Neural crest cell (in vitro differentiated cells): ENCODE measurements at regions not wholly inside any gene's neighbourhood (a gene's known extent, or its start where the extent isn't known, plus 50 kb on each side); places are given as distances from the start of the nearest gene placed in this dataset.
"Not testable (repeated sequence)": the region's sequence is repeated elsewhere in the genome, so short reads cannot be mapped to it uniquely, and the experiment has no call there.

Source experiments
- DNase-seq: peaks from one replicate; pipeline ENCODE4 v3.0.0; 2021; ENCODE audit warnings: low read depth, mixed read lengths, low spot score
- H3K27ac Mint-ChIP-seq: one replicate; pipeline ENCODE4 v1.8.0; 2021; ENCODE audit warnings: mild to moderate bottlenecking, mixed read lengths; ENCODE audit not compliant: unreplicated experiment
- H3K27me3 Mint-ChIP-seq: 2 replicates; pipeline ENCODE4 v1.8.0; 2021; ENCODE audit warnings: low read depth, mild to moderate bottlenecking, mixed read lengths
- H3K36me3 Mint-ChIP-seq: 2 replicates; pipeline ENCODE4 v1.8.0; 2021; ENCODE audit warnings: low read depth, mild to moderate bottlenecking, mixed read lengths
- H3K4me1 Mint-ChIP-seq: 2 replicates; pipeline ENCODE4 v1.8.0; 2021; ENCODE audit warnings: mixed read lengths
- H3K4me3 Mint-ChIP-seq: one replicate; pipeline ENCODE4 v1.8.0; 2021; ENCODE audit warnings: mild to moderate bottlenecking, mixed read lengths
- H3K9me3 Mint-ChIP-seq: 2 replicates; pipeline ENCODE4 v1.8.0; 2021; ENCODE audit warnings: mixed read lengths
- TF ChIP-seq, protein P1 (sequence below): fragments of 200-600 bp; sonication (generic); conservative IDR thresholded peaks from 2 replicates; pipeline ENCODE4 v1.5.0; 2021; ENCODE audit warnings: antibody characterized with exemption, mild to moderate bottlenecking

DNA sequence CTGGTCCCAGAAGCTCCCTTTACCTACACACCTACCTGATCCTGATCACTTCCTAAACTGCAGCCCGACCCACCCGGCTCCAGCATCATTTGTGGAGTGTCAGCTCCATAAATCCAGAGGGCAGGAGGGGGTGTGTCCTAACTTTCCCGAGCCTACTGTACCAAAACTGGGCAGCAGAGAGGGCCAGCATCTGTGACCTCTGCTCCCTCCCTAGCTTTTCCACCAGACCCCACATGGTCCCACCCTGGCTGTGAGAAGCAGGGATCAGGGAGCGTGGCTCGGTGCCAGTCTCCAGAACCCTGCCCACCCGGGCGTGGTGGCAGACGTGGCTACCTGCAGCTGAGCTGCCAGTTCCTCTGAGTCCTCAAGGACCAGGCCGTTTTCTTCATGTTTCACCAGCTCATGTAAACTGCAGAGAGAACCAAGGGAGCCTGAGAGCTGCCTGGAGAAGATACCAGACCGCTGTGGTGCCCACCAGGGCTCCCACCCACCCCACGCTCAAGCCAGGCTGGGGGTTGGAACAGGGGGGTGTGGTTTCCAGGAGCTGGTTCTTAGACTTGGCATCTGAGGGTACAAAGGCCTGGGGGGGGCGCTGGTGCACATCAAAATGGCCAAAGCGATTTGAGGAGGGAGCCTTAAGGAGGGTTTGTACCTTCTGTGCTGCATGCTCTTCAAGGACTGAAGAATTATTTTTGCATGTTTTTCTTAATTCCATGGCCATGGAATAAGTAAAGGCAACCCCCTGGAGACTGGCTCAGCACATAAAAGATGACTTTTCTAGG, 76.7 kb upstream of the DRD5 start:
- no peak overlapping the region for H3K4me3 Mint-ChIP-seq
- no peak for DNase-seq
- no peaks in the 10 kb centered on the region for H3K9me3 Mint-ChIP-seq
- TF ChIP-seq, protein P1, sequence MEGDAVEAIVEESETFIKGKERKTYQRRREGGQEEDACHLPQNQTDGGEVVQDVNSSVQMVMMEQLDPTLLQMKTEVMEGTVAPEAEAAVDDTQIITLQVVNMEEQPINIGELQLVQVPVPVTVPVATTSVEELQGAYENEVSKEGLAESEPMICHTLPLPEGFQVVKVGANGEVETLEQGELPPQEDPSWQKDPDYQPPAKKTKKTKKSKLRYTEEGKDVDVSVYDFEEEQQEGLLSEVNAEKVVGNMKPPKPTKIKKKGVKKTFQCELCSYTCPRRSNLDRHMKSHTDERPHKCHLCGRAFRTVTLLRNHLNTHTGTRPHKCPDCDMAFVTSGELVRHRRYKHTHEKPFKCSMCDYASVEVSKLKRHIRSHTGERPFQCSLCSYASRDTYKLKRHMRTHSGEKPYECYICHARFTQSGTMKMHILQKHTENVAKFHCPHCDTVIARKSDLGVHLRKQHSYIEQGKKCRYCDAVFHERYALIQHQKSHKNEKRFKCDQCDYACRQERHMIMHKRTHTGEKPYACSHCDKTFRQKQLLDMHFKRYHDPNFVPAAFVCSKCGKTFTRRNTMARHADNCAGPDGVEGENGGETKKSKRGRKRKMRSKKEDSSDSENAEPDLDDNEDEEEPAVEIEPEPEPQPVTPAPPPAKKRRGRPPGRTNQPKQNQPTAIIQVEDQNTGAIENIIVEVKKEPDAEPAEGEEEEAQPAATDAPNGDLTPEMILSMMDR = no peak
- peaks cover 2% of the 10 kb centered on the region for H3K27me3 Mint-ChIP-seq
- no peak overlapping the region for H3K27ac Mint-ChIP-seq
- peaks cover 3% of the 10 kb centered on the region for H3K4me1 Mint-ChIP-seq
- no peaks in the 10 kb centered on the region for H3K36me3 Mint-ChIP-seq

DNA sequence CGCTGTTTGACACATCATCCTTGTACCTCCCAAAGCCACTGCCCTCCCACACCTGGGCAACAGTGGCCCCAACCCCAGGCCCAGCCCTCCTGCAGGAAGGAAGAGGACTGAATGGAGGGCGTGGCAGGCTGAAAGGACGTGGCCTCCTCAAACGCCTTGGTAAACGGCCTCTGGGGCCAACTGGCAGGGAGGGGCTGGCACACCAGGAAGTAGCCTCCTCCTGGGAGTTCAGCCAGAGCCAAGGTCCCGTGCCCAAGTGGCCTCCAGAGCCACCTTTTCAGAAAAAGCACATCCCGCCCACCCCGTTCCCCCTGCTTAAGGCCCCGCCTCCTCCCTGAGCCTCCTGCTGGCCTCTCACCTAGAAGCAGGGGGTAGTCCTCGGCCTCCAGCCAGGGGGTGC, 74.2 kb upstream of the DRD5 start:
- H3K27me3 Mint-ChIP-seq, H3K36me3 Mint-ChIP-seq, H3K4me1 Mint-ChIP-seq, DNase-seq, H3K27ac Mint-ChIP-seq, H3K4me3 Mint-ChIP-seq, H3K9me3 Mint-ChIP-seq: not testable (repeated sequence)

DNA sequence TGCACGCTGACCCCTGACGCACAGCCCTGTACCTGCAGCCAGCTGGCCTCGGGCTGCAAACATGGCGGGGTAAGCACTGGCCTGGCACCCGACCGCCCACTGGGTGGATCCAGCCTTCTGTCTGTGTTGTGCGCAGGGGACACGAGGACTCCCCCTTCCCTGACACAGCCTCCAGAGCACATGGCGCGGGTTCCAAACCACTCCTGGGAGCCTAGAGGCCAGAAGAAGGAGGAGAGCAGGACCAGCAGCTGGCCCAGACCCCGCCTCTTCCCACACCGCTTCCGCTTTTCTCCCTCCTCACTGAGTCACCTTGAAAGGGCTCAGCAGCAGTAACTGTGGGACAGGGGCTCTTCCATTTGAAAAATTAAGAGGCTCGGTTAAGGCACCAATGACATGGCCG, 73.5 kb upstream of the DRD5 start:
- H3K27me3 Mint-ChIP-seq, H3K27ac Mint-ChIP-seq, DNase-seq: not testable (repeated sequence)

DNA sequence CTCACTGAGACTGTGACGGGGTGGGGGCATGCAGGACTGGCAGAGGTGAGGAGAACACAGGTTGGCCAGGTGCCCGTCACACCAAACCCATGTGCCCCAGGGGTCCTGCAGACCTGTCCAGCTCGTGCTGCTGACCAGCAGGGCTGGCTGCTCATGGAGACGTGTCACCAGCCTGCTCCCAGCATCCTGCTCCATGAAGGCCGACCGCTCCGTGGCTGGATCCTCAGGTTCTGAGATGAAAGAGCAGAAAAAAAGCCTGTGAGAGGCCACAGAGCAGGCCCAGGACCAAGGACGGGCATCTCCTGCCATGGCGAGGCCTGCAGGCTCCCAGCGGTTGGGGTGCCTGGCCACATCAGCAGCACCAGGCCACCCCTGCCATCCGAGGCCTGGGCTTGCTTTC, 71.7 kb upstream of the DRD5 start:
- Mint-ChIP-seq H3K4me3 (no peak overlapping the region), H3K36me3 (no peaks in the 10 kb centered on the region), H3K27me3 (no peaks in the 10 kb centered on the region)

More for the DNA sequence above, 73.5 kb upstream of the DRD5 start:
- not testable (repeated sequence) for H3K4me1 Mint-ChIP-seq, H3K9me3 Mint-ChIP-seq, H3K36me3 Mint-ChIP-seq, H3K4me3 Mint-ChIP-seq

DNA sequence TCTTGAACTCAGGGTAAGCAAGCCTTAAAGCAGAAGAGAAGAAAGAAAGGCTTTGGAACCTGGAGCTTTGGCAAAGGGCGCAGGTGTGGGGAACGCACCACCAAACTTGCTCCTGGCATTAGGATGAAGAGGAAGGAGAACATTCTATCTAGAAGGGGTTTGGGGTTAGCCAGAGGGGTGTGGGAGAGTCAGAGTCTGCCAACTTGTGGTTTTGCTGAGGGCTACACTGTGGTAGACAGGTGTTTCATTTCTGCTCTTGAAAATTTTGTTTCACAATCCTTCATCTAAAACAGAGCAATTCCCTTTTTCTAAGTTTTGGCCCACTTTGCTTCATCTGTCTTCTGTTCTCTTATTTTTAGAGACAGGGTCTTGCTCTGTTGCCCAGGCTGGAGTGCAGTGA, 66.2 kb upstream of the DRD5 start:
- H3K27me3 Mint-ChIP-seq, DNase-seq, H3K4me3 Mint-ChIP-seq, H3K36me3 Mint-ChIP-seq, H3K4me1 Mint-ChIP-seq, H3K27ac Mint-ChIP-seq, H3K9me3 Mint-ChIP-seq: not testable (repeated sequence)

More for the DNA sequence above, 71.7 kb upstream of the DRD5 start:
- TF ChIP-seq, protein P1 = no peak
- Mint-ChIP-seq H3K9me3 (no peaks in the 10 kb centered on the region), H3K27ac (no peak overlapping the region), H3K4me1 (no peaks in the 10 kb centered on the region)
- DNase-seq = no peak

DNA sequence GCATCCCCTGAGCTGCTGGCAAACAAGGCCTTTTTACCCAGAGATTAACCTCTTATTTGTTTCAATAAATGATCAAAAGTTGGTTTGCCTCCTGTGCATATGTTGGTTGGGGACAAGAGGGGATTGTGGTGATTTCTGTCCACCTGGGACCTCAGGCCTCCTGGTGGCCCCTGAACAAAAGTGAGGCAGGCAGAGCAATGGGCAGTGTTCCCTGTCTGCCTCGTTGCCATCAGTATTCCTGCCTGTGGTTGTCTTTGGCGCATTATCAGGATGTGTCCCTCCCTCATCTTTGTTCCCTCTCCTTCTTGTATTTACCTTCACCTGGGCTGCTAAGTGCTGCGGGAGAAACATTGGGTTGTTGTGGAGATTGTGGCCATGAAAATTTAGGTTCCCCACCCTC, 65.3 kb upstream of the DRD5 start:
- Mint-ChIP-seq H3K4me1 (no peaks in the 10 kb centered on the region), H3K9me3 (no peaks in the 10 kb centered on the region), H3K27ac (no peak overlapping the region), H3K27me3 (no peaks in the 10 kb centered on the region), H3K36me3 (no peaks in the 10 kb centered on the region), H3K4me3 (no peak overlapping the region)
- DNase-seq = no peak
- TF ChIP-seq, protein P1 = no peak

DNA sequence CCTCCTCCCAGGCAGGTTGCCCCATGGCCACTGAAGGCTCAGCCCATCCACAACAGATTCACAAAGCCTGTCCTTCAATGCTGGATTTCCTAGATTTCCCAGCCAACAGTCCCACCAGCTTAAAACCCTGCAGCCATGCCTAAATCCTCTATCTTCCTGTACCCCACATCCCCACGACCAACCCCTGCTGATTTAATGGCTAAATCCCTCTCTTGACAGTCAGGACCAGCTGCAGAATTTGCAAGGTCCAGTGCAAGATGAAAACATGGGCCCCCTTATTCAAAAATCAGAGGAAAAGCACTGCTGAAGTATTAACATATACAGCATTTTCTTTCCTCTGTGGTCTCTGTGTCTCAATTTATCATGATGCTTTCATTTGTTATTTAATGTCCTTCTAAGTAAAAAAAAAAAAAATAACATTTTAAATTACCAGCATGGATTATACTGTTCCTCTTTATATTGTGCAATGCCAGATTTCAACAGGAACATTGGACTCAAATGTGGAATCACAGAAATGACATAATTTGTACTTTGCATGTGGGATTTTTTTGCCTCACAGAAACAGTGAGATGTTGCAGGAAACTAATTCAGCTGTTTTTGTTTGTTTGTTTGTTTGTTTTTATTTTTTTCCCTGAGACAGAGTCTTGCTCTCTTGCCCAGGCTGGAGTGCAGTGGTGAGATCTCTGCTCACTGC, 63.0 kb upstream of the DRD5 start:
- H3K36me3 Mint-ChIP-seq, H3K27ac Mint-ChIP-seq, H3K4me3 Mint-ChIP-seq, H3K9me3 Mint-ChIP-seq, H3K27me3 Mint-ChIP-seq, DNase-seq, H3K4me1 Mint-ChIP-seq: not testable (repeated sequence)

DNA sequence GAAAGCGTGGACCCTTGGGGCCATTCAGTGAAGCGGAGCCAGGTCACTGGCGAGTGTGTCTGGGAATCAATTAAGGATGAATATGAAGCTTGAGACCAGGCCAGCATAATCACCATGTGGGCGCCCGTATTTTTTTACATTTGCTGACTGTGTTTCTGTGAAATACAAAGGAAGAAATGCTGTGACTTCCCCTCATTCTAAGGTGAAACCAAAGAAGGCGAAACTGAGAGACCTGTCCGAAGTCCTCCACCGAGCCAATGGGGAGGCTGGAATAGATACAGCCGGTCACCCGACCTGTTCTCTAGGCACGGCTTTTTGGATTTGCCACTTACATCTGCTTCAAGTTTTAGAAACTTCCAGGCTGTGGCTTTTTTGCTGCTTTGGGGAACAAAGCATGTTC, 59.3 kb upstream of the DRD5 start:
- not testable (repeated sequence) for H3K9me3 Mint-ChIP-seq, H3K27ac Mint-ChIP-seq, H3K4me3 Mint-ChIP-seq, H3K36me3 Mint-ChIP-seq, H3K27me3 Mint-ChIP-seq, DNase-seq, H3K4me1 Mint-ChIP-seq
